ENCODE measurements at regions not wholly inside any gene's neighbourhood (a gene's known extent, or its start where the extent isn't known, plus 50 kb on each side); places are given as distances from the start of the nearest gene placed in this dataset.
"Not testable (repeated sequence)": the region's sequence is repeated elsewhere in the genome, so short reads cannot be mapped to it uniquely, and the experiment has no call there.

DNA sequence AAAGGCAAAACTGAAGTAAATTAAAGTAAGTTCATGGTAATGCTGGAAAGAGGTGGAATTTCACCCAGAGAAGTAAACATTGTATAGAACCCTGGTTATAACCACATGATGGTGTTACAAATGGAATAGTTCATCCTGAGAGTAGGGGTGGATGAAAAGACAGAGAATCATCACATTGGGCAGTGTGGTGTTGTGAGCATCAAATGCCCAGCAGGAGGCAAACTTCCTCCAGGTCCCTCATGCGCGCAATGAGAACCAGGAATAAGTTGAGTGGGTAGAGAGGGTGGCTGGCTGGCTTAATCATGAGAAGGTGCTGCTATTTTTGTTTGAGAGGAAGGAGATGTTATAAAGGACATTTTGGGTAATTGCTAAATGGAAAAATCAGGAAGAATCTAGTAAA is 163.3 kb upstream of the HMHB1 start:
- Mint-ChIP-seq H3K36me3 (ENCODE audit: low read depth) (no peaks in the 10 kb centered on the region), H3K27ac (no peak overlapping the region), H3K4me1 (ENCODE audit: low read depth) (peaks cover 19% of the 10 kb centered on the region)

DNA sequence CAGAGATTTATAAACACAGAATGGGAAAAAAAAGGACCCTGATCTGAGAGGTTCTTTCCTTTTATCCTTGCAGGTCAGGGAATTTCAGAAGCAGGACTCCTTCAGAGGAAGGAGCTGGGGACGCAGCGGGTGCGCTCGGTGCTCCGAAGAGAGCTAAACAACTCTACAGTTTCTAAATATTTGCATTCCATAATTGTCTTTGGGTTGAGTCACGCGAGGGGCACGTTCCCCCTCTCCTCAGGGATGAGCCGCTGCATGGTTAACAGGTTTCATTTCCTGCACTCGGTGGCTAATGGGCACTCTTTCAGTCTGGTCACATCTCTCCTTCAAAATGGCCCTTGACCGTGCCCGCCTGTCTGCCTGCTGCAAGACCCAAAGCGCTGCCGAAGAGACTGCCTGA is 165.0 kb upstream of the HMHB1 start:
- Mint-ChIP-seq H3K4me1 (ENCODE audit: low read depth) (peaks cover 5% of the 10 kb centered on the region), H3K27me3 (ENCODE audit: low read depth) (no peaks in the 10 kb centered on the region), H3K36me3 (ENCODE audit: low read depth) (no peaks in the 10 kb centered on the region), H3K4me3 (ENCODE audit: low read depth) (no peak overlapping the region), H3K27ac (no peak overlapping the region), H3K9me3 (no peaks in the 10 kb centered on the region)
- intact Hi-C loops (cut with micrococcal nuclease): no loop called here
- no peak for DNase-seq (ENCODE audit: low spot score)

More for the DNA sequence above, 163.3 kb upstream of the HMHB1 start:
- Mint-ChIP-seq H3K9me3 (no peaks in the 10 kb centered on the region), H3K27me3 (ENCODE audit: low read depth) (no peaks in the 10 kb centered on the region), H3K4me3 (ENCODE audit: low read depth) (no peak overlapping the region)
- no peak for DNase-seq (ENCODE audit: low spot score)
- intact Hi-C loops (cut with micrococcal nuclease): no loop called here

DNA sequence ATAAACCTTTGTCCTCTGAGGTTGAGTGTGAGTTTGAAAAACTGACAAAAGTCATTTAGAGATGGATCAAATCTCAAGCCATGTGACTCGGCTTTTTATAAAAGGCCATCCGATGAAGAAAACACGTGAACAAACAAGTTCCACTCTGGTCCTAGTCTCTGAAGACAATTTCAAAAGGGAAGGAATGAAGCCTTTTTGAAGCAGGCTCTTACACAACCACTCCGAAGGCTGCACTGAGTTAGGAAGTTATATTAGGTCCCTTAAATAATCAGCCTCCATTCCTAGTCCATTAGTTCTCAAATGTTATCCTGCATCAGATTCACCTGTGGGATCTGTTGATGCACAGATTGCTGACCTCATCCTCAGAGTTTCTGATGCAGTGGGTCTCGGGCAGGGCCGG is 166.6 kb upstream of the HMHB1 start:
- no peaks in the 10 kb centered on the region for H3K27me3 Mint-ChIP-seq (ENCODE audit: low read depth)
- no peaks in the 10 kb centered on the region for H3K36me3 Mint-ChIP-seq (ENCODE audit: low read depth)
- H3K4me3 Mint-ChIP-seq (ENCODE audit: low read depth): no peak overlapping the region
- no peak for DNase-seq (ENCODE audit: low spot score)
- H3K4me1 Mint-ChIP-seq (ENCODE audit: low read depth): peaks cover 2% of the 10 kb centered on the region
- H3K9me3 Mint-ChIP-seq: no peaks in the 10 kb centered on the region
- H3K27ac Mint-ChIP-seq: no peak overlapping the region
- intact Hi-C loops (cut with micrococcal nuclease): no loop called here

DNA sequence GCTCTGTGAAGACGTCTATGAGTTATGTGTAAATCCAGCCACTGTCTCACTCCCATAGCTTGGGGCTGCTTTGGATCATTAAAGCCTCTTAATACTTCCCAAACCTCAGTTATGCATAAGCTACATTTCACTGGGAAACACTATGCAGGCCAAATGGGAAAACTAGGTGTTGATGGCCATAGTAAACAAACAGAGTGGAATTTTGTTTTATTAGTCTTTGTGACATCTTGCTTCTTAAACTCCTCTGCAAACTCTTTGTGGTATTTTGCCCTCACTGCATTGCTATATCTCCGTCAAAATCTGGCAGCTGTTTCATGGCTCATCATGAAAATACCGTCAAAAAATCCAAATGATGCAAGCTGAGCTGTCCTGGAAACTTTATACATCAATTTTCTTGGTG is 167.2 kb upstream of the HMHB1 start:
- Mint-ChIP-seq H3K4me3 (ENCODE audit: low read depth) (no peak overlapping the region), H3K27ac (no peak overlapping the region), H3K36me3 (ENCODE audit: low read depth) (no peaks in the 10 kb centered on the region), H3K9me3 (no peaks in the 10 kb centered on the region), H3K4me1 (ENCODE audit: low read depth) (peaks cover 2% of the 10 kb centered on the region), H3K27me3 (ENCODE audit: low read depth) (no peaks in the 10 kb centered on the region)
- no peak for DNase-seq (ENCODE audit: low spot score)
- intact Hi-C loops (cut with micrococcal nuclease): no loop called here

DNA sequence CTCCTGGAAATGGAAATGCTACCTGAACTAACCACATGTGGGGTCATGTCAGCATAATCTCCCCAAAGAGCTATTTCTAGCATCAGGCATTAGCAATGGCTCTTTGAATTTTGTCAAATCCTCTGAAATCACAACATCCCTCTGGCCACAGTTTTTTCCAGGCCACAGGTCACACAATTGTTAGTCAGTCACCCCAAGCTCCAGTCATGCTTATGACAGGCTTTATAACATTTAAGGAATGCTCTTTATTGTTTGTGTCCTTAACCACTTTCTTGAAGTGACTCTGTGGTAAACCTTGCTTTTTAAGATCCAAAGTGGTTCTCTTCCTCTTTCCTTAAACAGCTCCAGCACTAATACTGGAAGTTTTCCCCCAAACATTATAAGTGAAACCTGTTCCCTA is 169.2 kb upstream of the HMHB1 start:
- no peak overlapping the region for H3K4me3 Mint-ChIP-seq (ENCODE audit: low read depth)
- no peak for DNase-seq (ENCODE audit: low spot score)
- no peaks in the 10 kb centered on the region for H3K27me3 Mint-ChIP-seq (ENCODE audit: low read depth)
- no peaks in the 10 kb centered on the region for H3K9me3 Mint-ChIP-seq
- peaks cover 1% of the 10 kb centered on the region for H3K4me1 Mint-ChIP-seq (ENCODE audit: low read depth)
- H3K27ac Mint-ChIP-seq: no peak overlapping the region
- intact Hi-C loops (cut with micrococcal nuclease): no loop called here
- no peaks in the 10 kb centered on the region for H3K36me3 Mint-ChIP-seq (ENCODE audit: low read depth)

DNA sequence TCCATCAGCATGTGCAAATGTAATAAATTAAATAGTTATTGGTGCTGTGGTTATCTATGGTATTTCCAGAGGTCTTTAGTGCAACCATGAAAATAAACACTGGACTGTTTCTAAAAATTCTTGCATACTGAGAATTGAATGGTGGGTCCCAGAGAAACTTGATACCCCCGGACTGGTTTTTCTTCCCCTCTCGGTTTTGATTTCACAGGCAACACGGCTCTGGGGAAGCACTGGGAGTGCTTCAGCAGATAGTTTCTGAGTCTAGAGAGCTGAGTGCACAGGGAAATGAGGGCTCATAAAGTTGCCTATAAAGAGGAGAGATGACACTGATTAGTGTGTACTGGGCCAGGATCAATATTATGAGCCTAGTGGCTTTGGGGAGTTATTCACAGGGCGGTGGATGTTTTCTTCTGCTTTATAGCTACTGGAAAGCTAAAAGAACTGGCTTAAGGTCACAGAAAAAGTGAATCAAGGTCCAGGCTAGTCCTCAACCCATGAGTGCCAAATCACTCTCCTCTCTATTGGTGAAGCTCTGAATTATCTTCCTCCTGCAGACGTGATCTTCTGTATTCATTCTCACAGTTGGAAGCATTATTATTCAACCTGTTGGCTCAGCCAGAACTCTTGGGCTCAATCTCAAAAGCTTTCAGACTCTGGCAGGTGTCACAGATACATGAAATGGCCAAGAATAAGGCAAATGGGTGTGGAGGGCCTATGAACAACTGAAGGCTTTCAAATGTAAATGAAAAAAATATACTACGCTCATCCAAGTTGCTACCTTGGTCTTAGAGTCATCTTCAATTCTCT is 170.2 kb upstream of the HMHB1 start:
- no peak overlapping the region for H3K27ac Mint-ChIP-seq
- H3K9me3 Mint-ChIP-seq: no peaks in the 10 kb centered on the region
- H3K4me1 Mint-ChIP-seq (ENCODE audit: low read depth): peaks cover 2% of the 10 kb centered on the region
- DNase-seq (ENCODE audit: low spot score): no peak
- intact Hi-C loops (cut with micrococcal nuclease): no loop called here
- H3K36me3 Mint-ChIP-seq (ENCODE audit: low read depth): no peaks in the 10 kb centered on the region
- H3K4me3 Mint-ChIP-seq (ENCODE audit: low read depth): no peak overlapping the region
- H3K27me3 Mint-ChIP-seq (ENCODE audit: low read depth): no peaks in the 10 kb centered on the region

DNA sequence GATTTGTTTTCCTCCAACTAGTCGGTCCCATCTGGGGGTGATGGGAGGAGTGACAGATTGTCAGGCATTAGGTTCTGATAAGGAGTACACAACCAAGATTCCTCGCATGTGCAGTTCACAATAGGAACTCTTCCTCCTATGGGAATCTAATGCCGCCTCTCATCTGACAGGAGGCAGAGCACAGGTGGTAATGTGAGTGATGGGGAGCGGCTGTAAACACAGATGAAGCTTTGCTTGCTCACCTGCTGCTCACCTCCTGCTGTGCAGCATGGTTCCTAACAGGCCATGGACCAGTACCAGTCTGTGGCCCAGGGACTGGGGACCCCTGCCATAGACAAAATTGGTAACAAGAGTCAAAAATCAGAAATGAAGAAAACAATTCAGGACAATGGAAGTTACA is 173.3 kb upstream of the HMHB1 start:
- Mint-ChIP-seq H3K9me3 (no peaks in the 10 kb centered on the region), H3K27ac (no peak overlapping the region), H3K27me3 (ENCODE audit: low read depth) (no peaks in the 10 kb centered on the region), H3K36me3 (ENCODE audit: low read depth) (no peaks in the 10 kb centered on the region), H3K4me1 (ENCODE audit: low read depth) (peaks cover 7% of the 10 kb centered on the region), H3K4me3 (ENCODE audit: low read depth) (no peak overlapping the region)
- intact Hi-C loops (cut with micrococcal nuclease): no loop called here
- no peak for DNase-seq (ENCODE audit: low spot score)

DNA sequence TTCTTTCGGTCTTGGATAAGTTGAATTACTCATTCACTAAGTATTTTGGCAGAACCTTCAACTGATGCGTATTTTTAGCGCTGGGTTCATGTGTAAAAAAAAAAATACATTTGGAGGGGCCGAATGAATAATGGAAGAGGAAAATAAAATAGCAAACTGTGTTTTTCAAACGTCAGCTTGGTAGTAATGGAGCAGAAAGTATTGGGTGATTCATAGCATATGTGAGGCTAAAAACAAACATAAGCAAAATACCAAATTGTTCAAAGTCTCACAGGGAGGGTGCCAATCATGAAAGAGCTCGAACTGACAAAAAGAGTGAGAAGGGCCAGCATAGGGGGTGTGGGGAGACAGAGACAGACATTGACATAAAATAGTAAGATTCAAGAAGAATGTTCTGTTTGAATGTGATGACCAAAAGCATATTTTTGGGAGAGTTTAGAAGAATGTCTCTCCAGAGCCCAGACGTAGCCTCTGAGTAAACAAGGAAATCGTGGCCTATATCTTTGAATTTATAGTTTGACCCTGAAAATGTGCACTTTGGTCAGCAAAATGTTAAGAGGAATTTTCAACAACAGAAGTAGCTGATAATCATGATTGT is 174.9 kb upstream of the HMHB1 start:
- peaks cover 7% of the 10 kb centered on the region for H3K4me1 Mint-ChIP-seq (ENCODE audit: low read depth)
- DNase-seq (ENCODE audit: low spot score): no peak
- no peaks in the 10 kb centered on the region for H3K36me3 Mint-ChIP-seq (ENCODE audit: low read depth)
- no peaks in the 10 kb centered on the region for H3K27me3 Mint-ChIP-seq (ENCODE audit: low read depth)
- H3K27ac Mint-ChIP-seq: no peak overlapping the region
- H3K4me3 Mint-ChIP-seq (ENCODE audit: low read depth): no peak overlapping the region
- H3K9me3 Mint-ChIP-seq: no peaks in the 10 kb centered on the region
- intact Hi-C loops (cut with micrococcal nuclease): no loop called here

DNA sequence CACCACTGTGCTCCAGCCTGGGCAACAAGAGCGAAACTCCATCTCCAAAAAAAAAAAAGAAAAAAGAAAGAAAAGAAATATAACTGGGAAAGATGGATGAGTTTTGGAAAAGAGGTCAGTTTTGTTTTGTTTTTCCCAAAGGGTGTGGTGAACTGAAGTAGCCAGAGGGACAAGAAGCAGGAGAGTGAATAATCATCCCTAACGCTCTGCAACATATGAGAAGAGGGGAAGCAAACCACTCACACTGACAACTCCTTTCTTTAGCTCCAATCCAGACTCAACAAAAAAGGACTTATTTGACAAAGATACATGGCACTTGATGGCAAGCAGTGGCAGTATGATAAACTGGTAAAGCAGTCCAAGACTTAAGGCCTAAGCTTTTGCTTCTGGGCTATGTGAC is 176.1 kb upstream of the HMHB1 start:
- no peak for DNase-seq (ENCODE audit: low spot score)
- no peaks in the 10 kb centered on the region for H3K27me3 Mint-ChIP-seq (ENCODE audit: low read depth)
- H3K36me3 Mint-ChIP-seq (ENCODE audit: low read depth): no peaks in the 10 kb centered on the region
- intact Hi-C loops (cut with micrococcal nuclease): no loop called here
- no peak overlapping the region for H3K4me3 Mint-ChIP-seq (ENCODE audit: low read depth)
- no peak overlapping the region for H3K27ac Mint-ChIP-seq
- H3K9me3 Mint-ChIP-seq: no peaks in the 10 kb centered on the region
- H3K4me1 Mint-ChIP-seq (ENCODE audit: low read depth): peaks cover 7% of the 10 kb centered on the region

DNA sequence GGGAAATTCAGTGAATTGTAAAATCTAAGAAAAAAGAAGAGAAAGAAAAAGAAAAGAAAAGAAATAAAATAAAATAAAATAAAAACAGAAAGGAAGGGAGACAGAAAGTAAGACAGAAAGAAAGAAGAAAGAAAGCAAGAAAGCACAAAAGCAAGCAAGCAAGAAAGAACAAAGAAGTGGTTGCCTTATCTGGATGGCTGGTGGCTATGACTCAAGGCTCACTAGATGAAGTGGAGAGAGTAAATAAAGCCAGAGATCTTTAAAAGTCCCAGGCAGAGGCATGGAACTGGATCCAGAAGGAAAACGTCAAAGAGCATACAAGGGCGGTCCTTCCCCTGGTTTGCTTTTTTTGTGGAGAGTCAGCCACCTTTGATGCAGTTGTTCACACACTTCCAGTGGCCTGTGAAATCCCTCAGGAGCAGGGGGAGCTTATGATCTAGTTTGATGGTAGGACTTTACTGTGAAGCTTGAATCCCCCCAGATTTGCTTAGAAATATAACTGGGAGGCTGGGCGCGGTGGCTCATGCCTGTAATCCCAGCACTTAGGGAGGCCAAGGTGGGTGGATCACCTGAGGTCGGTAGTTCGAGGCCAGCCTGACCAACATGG is 176.7 kb upstream of the HMHB1 start:
- Mint-ChIP-seq H3K36me3 (ENCODE audit: low read depth) (no peaks in the 10 kb centered on the region), H3K4me3 (ENCODE audit: low read depth) (no peak overlapping the region), H3K27ac (no peak overlapping the region), H3K9me3 (no peaks in the 10 kb centered on the region), H3K27me3 (ENCODE audit: low read depth) (no peaks in the 10 kb centered on the region), H3K4me1 (ENCODE audit: low read depth) (peaks cover 7% of the 10 kb centered on the region)
- intact Hi-C loops (cut with micrococcal nuclease): no loop called here
- DNase-seq (ENCODE audit: low spot score): no peak

DNA sequence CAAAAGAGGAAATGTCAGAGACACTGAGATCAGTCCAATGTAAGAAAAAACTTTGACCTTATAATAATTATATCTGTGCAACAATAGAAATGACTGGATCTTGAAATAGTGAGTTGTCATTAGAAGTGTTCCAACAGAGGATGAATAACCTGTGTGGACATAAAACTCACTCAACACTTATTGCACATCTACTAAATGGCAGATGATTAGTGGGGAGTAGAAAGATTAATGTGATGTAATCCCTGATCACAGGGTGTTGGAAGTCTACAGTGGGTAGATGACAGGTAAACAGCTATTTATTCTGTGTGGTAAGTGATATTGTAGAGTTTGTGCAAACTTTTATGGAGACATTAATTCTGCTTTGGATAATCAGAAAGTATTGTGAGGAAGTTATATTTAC is 177.3 kb upstream of the HMHB1 start:
- H3K27ac Mint-ChIP-seq: no peak overlapping the region
- H3K27me3 Mint-ChIP-seq (ENCODE audit: low read depth): no peaks in the 10 kb centered on the region
- intact Hi-C loops (cut with micrococcal nuclease): no loop called here
- H3K4me1 Mint-ChIP-seq (ENCODE audit: low read depth): peaks cover 10% of the 10 kb centered on the region
- H3K4me3 Mint-ChIP-seq (ENCODE audit: low read depth): no peak overlapping the region
- H3K36me3 Mint-ChIP-seq (ENCODE audit: low read depth): no peaks in the 10 kb centered on the region
- H3K9me3 Mint-ChIP-seq: no peaks in the 10 kb centered on the region
- DNase-seq (ENCODE audit: low spot score): no peak

DNA sequence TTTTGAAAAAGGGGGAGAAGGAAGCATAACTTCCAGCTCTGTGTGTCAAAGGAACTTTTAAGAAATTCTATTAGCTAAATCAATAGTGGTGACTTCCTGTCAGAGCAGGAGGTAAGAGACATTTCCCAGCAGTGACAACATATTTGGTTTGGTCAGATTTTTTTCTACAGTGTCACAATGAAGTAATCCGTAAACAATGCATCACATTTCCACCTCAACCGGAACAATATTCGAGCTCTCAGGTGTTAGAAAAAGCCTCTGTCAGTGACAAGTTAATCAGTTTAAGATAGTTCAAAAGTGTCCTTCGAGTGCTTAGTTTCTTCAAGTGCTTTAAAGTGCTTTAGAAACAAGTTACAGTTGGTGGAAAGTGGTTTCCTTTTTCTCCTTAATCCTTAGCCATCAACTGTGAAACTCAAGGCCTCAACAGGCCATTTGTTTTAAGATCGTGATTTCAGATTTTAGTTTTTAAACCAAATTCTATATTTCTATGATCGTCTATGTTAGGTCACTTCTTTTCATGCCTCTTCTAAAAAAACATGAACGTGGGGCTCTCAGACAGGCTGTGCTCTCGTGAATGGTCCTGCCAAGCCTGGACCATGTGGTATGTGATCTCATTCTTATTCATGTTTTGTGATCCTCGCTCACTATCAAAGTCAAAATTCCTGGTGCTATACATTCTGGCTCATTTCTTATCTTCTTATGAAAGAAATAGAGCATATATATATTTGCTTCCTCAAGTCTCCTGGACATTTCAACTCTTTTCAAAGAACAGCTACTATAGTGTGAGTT is 181.9 kb upstream of the HMHB1 start:
- H3K36me3 Mint-ChIP-seq (ENCODE audit: low read depth): peaks cover 4% of the 10 kb centered on the region
- H3K4me3 Mint-ChIP-seq (ENCODE audit: low read depth): no peak overlapping the region
- peaks cover 10% of the 10 kb centered on the region for H3K9me3 Mint-ChIP-seq
- intact Hi-C loops (cut with micrococcal nuclease): no loop called here
- H3K27ac Mint-ChIP-seq: no peak overlapping the region
- DNase-seq (ENCODE audit: low spot score): no peak
- no peaks in the 10 kb centered on the region for H3K27me3 Mint-ChIP-seq (ENCODE audit: low read depth)
- peaks cover 9% of the 10 kb centered on the region for H3K4me1 Mint-ChIP-seq (ENCODE audit: low read depth)

DNA sequence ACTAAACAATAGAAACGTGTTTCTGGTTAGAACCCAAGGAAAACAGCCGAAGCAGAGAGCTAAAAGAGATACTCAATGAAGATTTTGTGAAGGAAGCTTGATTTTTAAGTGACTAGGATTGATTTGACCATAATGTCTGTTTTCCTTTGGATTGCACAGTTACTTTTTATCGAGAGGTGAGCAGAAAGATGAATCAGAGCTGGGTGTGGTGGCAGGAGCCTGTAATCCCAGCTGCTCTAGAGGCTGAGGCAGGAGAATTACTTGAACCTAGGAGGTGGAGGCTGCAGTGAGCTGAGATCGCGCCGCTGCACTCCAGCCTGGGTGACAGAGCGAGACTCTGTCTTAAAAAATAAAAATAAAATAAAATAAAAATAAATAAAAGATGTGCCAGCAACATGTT is 186.9 kb upstream of the HMHB1 start:
- H3K27ac Mint-ChIP-seq; H3K36me3 Mint-ChIP-seq (ENCODE audit: low read depth); H3K27me3 Mint-ChIP-seq (ENCODE audit: low read depth); H3K9me3 Mint-ChIP-seq; H3K4me3 Mint-ChIP-seq (ENCODE audit: low read depth); H3K4me1 Mint-ChIP-seq (ENCODE audit: low read depth); intact Hi-C loops (cut with micrococcal nuclease); DNase-seq (ENCODE audit: low spot score): not testable (repeated sequence)

Measured in activated T-helper 2 cell treated with anti-CD3 and anti-CD28 coated beads, Interferon-gamma antibody, Interleukin-2, Interleukin-4, amounts not matched to agents 10 μg/mL and 5 μg/mL and 100 μg/mL, durations not matched to agents 14 hours and 24 hours and 36 hours (primary cell).